GM19099 (cell line): ENCODE measurements at regions not wholly inside any gene's neighbourhood (a gene's known extent, or its start where the extent isn't known, plus 50 kb on each side); places are given as distances from the start of the nearest gene placed in this dataset.

Experiments
- POLR2A ChIP-seq: IDR thresholded peaks from 3 replicates; pipeline ENCODE4 v1.6.1; 2011; ENCODE audit warnings: low read depth; ENCODE audit not compliant: insufficient read length; ENCODE audit errors: extremely low read depth

DNA sequence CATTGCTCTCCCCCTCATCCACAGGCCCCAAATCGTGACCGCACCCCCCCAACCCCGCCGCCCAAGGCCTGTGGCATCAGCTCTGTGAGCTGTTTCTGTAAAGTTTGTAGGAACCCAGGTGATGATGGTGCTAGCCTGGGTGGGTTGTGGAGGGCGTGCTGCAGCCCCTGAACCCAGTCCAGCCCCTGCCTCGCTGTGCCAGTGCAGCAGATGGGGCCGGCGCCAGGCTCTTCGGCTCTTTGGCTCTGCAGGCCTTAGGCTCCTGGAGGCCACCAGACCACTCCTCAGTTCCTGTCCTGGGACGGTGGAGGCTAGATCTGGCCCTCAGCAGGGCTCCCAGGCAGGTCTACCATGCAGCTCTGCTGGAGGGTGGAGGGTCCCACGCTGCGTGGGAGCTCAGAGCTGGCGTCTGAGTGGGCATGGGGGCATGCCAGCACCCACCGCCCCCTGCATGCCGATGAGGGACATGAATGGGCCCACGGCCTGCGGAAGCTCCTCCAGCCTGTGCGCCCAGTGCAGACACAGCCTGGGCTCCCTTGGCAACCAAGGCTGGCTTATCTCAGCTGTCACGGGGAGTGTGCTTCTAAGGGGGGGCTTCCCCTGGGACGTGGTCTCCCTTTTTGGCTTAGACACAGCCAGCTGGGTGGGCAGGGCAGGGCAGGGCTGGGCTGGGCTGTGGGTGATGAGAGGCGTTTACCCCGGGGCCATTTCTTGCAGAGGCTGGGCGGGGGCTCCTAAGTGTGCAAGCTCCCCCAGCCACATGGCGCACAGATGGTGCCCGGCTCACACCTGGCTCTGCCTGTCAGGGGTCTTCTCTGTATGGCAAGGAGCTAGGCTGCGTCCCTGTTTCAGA is 1187.6 kb downstream of the BRD1 start:
- no peak for TF ChIP-seq POLR2A

DNA sequence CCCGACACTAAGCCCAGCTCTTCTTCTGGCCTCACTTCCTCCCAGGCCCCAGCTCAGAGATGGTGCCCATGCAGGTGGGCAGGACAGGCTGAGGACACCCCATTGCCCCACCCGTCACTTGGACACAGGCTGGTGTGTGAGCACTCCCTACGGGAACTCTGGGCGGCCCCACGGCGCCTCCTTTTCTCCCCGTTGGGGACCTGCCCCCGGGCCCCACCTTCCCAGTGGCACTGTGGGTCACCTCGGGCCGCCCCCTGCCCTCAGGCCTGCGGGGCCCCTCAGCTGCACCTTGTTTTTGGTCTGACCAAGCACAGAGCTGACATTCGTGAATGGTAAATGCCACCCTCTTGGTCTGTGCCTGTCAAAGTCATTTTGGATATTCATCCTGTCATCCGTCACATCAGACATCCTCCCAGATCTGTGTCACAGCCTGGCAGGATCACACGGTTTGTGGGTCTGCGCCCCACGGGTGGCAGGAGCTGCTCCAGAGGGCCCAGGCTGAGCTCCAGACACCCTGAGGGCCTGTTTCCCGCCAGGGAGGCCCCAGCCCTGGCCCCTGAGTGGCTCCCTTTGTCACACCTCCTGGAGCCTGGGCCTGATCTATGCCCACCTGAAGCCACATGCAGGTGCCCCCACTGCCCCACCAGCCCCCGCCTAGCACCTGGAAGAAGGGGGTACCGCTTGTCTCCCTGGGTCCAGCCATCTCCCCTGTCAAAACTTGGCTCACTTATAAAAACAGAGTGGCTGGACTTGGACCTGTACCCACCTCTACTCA is 1188.5 kb downstream of the BRD1 start:
- no peak for TF ChIP-seq POLR2A

GRCh38 chr22:48637231-48637630 is 1190.4 kb downstream of the BRD1 start:
- TF ChIP-seq POLR2A, result no peak

DNA sequence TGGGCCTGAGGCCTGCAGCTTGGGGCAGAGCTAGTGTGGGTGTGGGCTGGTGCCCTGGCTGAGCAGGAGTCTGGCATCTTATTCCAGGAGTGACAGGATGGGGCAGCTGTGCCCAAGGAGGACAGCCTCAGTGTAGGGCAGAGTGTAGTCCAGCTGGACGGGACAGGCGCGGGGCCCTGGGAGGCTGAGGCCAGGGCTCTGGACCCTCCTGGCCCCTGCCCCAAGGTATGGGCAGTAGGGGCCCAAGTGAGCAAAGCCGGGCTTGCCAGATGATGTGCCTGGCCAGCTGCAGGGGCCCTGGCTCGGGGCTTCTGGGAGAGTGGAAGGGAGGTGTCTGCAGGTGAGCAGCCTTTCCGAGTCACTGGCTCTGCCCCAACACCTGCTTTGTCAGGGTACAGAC is 1190.9 kb downstream of the BRD1 start:
- no peak for TF ChIP-seq POLR2A

DNA sequence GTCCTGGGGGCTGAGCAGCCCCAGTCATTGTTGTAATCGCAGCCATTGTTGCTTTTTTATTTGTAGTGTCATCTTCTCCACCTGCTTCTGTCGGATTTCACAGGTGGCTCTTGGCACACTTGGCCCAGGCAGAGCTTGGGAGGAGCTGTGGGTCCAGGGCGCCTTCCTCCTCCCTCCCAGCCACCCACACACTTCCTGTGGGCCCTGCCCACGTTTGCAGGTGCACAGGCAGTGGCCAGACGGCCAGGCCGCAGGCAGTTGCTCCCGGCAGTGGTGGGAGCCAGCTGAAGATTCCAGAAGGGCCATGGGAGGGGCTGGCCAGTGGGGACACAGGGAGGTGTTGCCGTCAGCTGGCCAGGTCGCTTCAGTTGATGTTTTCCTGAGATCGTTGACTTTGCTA is 1191.9 kb downstream of the BRD1 start:
- TF ChIP-seq POLR2A, result no peak

DNA sequence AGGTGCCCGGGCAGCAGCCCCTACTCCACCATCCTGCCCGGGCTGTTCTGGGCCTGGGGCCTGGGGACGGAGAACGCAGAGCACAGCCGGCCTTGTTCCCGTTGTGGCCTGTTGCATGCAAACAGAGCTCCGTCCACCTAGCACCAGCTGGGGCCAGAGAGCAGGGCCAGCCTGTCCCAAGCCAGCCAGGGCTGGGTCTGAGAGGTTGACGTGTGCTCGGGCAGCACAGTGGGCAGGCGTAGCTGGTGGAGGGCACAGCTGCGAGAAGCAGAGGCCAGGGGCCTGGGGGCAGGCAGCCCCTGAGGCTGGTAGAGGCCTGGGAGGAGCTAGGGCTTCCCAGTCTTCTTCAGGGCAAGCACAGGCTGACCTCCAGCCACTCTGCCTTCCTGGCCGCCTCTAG is 1192.6 kb downstream of the BRD1 start:
- TF ChIP-seq POLR2A, result no peak

DNA sequence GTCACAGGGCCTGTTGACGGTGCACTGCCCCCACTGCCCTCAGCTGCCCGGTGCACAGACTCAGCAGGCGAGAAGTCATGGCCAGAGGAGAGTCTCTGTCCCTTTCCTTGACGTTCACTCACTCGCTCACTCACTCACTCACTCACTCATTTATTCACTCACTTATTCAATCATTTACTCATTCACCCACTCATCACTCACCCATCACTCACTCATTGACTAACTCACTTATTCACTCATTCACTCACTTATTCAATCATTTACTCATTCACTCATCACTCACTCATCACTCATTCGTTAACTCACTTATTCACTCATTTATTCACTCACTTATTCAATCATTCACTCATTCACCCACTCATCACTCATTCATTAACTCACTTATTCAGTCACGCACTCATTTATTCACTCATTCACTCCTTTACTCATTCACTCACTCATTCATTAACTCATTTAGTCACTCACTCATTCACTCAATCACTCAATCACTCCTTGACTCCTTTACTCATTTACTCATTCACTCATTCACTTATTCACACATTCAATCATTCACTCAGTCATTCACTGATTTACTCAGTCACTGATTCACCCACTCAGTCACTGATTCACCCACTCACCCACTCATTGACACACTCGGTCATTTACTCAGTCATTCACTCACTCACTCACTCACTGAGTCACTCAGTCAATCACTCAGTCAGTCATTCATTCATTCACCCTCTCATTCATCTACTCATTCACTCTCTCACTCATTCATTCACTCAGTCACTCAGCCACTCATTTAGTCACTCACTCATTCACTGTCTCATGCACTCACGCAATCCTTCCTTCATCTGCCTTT is 1193.5 kb downstream of the BRD1 start:
- no peak for TF ChIP-seq POLR2A

GRCh38 chr22:48632646-48633246 is 1194.9 kb downstream of the BRD1 start:
- TF ChIP-seq POLR2A, result no peak

DNA sequence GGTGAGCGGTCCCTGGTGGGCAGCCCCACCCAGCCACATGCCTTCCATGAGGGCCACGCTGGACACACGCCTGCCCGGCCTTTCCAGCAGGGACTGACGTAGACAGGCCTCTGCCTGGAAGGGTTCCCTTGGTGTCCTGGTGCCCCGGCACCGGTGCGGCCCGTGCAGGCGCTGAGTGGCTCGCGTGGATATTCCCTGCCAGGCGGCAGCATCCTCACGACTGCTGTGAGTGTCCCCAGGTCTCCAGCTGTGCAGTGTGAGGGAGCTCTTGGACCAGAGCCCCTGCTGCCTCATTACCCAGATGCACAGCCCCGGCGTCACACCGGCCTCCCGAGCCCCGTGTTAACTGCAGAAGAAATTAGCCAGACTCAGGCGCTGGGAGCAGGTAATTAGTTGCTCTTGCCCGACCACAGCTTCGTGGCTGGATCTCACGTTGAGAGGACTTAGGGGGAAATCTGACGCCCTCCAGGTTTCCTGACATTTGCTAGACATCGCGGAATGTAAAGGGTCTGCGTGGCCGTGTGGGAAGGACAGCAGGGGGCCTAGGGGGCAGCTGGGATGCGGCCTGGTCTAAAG is 1196.3 kb downstream of the BRD1 start:
- TF ChIP-seq POLR2A, result no peak

DNA sequence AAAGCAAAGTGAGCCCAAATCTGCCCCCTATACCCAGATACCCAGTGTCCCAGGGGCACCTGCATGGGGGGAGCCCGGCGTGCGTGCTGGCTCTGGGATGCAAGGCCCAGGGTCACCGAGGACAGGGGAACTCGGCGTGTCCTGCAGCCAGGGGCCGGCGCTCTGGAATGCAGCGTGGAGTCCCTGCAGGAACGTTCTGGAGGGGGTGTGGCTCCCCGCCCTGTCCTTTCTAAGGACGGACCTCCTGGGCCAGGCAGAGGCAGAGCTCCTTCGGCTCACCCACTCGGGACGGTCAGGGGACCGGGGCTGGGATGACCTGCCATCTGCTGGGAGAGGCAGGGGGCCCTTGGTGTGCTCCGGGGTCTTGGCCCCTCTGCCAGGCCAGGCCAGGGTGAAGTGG is 1196.8 kb downstream of the BRD1 start:
- no peak for TF ChIP-seq POLR2A

- TF ChIP-seq POLR2A, result no peak
Observed at GRCh38 chr22:48630433-48630754, 1197.3 kb downstream of the BRD1 start.

GRCh38 chr22:48629631-48630432 is 1197.8 kb downstream of the BRD1 start:
- no peak for TF ChIP-seq POLR2A

DNA sequence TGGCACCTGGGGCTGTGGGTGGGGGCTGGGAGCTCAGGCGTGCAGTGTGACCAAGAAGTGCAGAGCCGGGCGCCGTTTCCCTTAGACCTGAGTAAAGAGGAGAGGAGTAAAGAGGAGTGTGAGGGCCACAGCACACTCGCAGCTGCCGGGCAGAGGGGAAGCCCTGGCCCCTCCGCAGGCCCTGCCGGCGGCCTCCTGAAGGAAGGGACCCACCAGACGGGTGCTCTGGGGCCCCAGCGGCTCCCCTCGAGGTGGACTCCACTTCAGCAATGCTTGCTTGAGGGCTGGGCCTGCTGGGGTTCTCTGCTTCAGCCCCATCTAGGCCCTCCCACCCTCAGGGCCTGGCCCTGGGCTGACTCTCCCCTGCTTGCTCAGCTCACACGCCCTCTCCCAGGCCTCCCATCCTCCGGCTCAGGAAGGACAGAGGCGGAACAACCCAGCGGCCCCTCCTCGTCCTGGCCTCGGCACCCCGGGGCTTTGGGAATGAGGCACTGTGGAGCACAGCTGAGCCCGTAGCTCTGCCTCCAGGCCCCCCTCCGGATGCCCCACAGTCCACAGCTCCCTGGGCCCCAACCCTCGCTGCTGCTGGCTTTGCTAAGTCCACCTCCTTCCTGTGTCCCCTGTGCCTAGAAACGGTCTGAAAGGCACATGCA is 1198.7 kb downstream of the BRD1 start:
- TF ChIP-seq POLR2A, result no peak

GRCh38 chr22:48627966-48628365 is 1199.7 kb downstream of the BRD1 start:
- no peak for TF ChIP-seq POLR2A

GRCh38 chr22:48627203-48627602 is 1200.5 kb downstream of the BRD1 start:
- no peak for TF ChIP-seq POLR2A
